NB4 (cell line): ENCODE measurements at regions not wholly inside any gene's neighbourhood (a gene's known extent, or its start where the extent isn't known, plus 50 kb on each side); places are given as distances from the start of the nearest gene placed in this dataset.

Experiments used
- DNase-seq: peaks from one replicate; pipeline ENCODE4 v3.0.0; 2010; ENCODE audit warnings: low read depth
- H3K4me3 ChIP-seq: one replicate; pipeline ENCODE4 v1.5.1; 2011; ENCODE audit warnings: mild to moderate bottlenecking, low read depth, low read length, moderate library complexity
- CTCF ChIP-seq: IDR thresholded peaks from one replicate; pipeline ENCODE4 v1.5.1; 2012; ENCODE audit warnings: low read depth, low read length
- MYC ChIP-seq: IDR thresholded peaks from 2 replicates; pipeline ENCODE4 v1.6.1; 2011; ENCODE audit warnings: low read depth, low read length
- POLR2A ChIP-seq: IDR thresholded peaks from 2 replicates; pipeline ENCODE4 v1.6.1; 2011; ENCODE audit warnings: mild to moderate bottlenecking; ENCODE audit not compliant: insufficient read length; ENCODE audit errors: extremely low read depth
- TF ChIP-seq, protein P1 (sequence below): IDR thresholded peaks from 2 replicates; pipeline ENCODE4 v1.6.1; 2011; ENCODE audit warnings: low read depth, low read length

GRCh38 chr6:119978274-119978889, 628.8 kb upstream of the MAN1A1 start:
- peak; percentile 8 for DNase-seq
- no peak for TF ChIP-seq MYC
- TF ChIP-seq CTCF = peak; percentile 47
- H3K4me3 ChIP-seq = no peak overlapping the region

- TF ChIP-seq POLR2A = no peak
- no peak for TF ChIP-seq MYC
- TF ChIP-seq, protein P1, sequence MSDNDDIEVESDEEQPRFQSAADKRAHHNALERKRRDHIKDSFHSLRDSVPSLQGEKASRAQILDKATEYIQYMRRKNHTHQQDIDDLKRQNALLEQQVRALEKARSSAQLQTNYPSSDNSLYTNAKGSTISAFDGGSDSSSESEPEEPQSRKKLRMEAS = no peak
- TF ChIP-seq CTCF = no peak
- DNase-seq = no peak
- H3K4me3 ChIP-seq = no peak overlapping the region
Measured at GRCh38 chr6:119974430-119975159, 625.0 kb upstream of the MAN1A1 start.

DNA sequence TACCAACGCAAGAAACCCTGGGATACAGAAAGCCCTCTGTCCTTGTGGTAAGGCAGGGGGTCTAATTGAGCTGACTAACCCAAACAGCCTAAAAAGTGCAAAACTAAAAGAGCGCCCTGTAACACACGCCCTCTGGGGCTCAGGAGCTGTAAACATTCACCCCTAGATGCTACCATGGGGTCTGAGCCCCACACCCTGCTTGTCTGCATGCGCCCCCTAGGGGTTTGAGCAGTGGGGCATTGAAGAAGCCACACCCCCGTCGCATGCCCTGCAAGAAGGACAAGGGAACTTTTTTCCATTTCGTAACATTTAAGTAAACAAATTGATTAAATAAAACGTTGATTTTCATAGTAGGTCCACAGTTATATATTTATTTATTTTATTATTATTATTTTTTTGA, 616.9 kb upstream of the MAN1A1 start:
- DNase-seq = peak; percentile 46
- H3K4me3 ChIP-seq = no peak overlapping the region
- TF ChIP-seq POLR2A (no peak), CTCF (peak; percentile 47)

- no peak for DNase-seq
- TF ChIP-seq POLR2A (no peak), CTCF (no peak), MYC (no peak)
- TF ChIP-seq, protein P1 = no peak
- H3K4me3 ChIP-seq = no peak overlapping the region
Measured at GRCh38 chr6:119965900-119966299, 616.3 kb upstream of the MAN1A1 start.

- no peak overlapping the region for H3K4me3 ChIP-seq
- TF ChIP-seq POLR2A (no peak), MYC (no peak), CTCF (no peak)
- TF ChIP-seq, protein P1 = no peak
- no peak for DNase-seq
Measured at GRCh38 chr6:119965008-119965407, 615.4 kb upstream of the MAN1A1 start.

GRCh38 chr6:119962505-119962904, 612.9 kb upstream of the MAN1A1 start:
- no peak overlapping the region for H3K4me3 ChIP-seq
- DNase-seq = no peak
- TF ChIP-seq MYC = no peak
- no peak for TF ChIP-seq CTCF
- TF ChIP-seq, protein P1 = no peak
- no peak for TF ChIP-seq POLR2A
